SK-MEL-5 (cell line): ENCODE measurements at regions not wholly inside any gene's neighbourhood (a gene's known extent, or its start where the extent isn't known, plus 50 kb on each side); places are given as distances from the start of the nearest gene placed in this dataset.

Source experiments
- DNase-seq: peaks from one replicate; pipeline ENCODE4 v3.0.0-alpha.2; 2016; ENCODE audit warnings: low read depth, low spot score
- in situ Hi-C: cut with HindIII; loops from 2 replicates; pipeline ENCODE4 v1.10.0; 2016; ENCODE audit warnings: low sequenced_read_pairs, high pct_unique_total_duplicates, low pct_unique_long_range_greater_than_20kb

DNA sequence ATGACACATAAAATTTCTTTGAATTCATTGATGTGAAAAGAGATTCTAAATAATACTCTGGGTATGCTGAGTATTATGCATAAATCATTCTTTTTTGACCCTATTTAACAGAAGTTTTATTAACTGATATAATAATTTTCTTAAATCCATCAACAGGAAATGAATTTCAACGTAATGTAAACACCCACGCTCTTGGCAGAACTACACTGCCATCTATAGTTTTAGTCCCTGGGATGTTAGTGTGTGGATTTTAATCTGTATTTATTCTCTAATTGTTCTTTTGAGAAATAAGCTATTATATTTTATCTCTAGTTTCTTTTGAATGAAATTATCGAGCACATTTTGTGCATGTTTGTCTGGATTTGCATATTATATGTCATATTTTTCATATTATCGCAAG, 666.8 kb upstream of the NDST4 start:
- in situ Hi-C loops, result no loop called here
- no peak for DNase-seq

DNA sequence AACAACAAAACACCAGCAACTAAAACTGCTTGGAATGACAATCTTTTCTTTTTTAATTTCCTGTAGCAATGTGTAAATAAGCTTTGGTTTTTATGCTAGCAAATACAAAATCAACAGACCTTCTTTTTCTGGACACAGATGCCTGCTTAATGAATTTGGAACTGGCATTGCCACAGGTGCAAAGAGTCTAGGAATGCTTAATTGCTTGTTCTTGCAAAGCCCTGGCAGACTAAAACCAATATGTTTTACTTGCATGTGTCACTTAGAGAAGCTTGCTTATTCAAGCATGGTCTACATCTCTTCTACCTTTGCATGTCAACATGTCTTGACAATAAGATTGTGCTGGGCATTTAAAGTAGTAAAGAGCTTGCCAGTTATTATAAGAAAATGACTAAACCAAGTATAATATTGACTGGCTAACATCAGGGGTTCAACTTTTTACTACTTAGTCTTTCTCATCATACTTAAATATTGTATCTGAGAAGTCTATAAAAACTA, 656.7 kb upstream of the NDST4 start:
- DNase-seq, result no peak
- in situ Hi-C loops, result no loop called here

GRCh38 chr4:115769396-115769795, 656.0 kb upstream of the NDST4 start:
- in situ Hi-C loops, result no loop called here
- DNase-seq, result no peak

DNA sequence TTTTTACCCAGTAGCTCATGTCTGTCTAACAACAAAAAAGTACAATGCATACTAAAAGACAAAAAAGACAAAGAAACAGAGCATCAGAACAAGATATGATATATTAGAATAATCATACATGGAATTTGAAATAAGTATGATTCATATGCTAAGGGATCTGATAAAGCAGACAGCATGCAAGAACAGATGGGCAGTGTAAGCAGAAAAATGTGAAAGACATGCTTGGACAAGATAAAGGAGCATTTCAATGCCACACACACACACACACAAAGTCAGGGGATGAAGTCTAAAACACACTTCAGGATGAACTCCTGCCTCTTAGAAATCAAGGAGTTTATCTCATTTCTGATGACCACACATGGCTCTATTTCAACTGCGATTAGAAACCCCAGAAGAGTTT, 649.6 kb upstream of the NDST4 start:
- DNase-seq, result no peak
- in situ Hi-C loops, result no loop called here

DNA sequence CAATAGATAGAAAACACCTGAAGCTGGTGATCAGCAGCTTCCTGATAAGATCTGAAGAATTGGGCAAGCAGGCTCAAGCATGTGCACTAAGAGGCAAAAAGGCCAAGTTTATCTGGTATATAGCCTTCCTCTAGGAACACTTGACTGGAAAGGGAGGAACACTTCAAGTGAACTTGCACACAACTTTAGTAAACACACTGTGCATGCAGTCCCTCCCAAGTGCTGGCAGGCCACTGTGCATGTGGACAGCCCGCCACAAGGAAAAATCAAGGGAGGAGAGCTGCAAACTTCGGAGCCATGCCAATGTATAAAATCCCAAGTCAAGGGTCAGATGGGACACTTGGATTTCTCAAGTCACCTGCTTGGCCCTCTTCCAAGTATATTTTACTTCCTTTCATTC, 645.8 kb upstream of the NDST4 start:
- no peak for DNase-seq

DNA sequence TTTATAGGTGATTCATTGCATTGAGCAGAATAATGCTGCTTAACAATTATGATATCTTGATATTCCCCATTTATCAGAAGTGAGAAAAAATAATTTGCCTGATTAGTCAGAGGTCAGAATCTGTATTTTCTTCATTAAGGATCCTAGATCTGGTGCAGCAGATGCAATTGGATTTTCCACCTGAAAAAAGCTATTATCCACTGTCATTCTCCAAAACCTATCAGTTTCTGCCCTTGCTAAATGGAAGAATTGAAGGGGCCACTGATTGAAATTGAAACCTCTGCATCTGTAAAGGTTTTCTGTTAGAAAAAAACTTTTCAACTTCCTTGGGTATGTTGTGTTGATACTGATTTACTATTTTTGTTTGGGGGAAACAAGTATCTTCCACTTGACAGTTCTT, 636.0 kb upstream of the NDST4 start:
- DNase-seq, result no peak
- in situ Hi-C loops, result no loop called here

More for the DNA sequence above, 645.8 kb upstream of the NDST4 start:
- in situ Hi-C loops, result no loop called here

DNA sequence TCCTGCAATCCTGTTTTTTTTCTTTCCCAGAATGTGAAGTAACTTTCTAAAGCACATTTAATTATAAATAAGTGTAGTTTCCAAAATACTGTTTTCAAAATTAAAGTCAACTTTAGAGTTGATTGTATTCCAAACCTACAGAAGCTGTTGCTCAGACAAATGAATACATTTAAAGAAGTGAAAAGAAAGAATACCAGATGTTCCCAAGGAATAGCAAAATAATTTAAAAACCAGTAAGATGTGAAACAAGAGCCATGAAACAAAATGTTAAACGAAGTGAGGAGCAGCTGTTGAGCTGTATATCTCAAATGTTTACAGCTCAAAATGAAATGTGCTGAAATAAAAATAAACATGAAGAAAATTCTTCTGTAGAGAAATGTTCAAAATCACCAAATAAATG, 627.4 kb upstream of the NDST4 start:
- in situ Hi-C loops, result no loop called here
- no peak for DNase-seq

- no peak for DNase-seq
- in situ Hi-C loops, result no loop called here
These were observed 616.4 kb upstream of the NDST4 start for GRCh38 chr4:115729739-115730266.

GRCh38 chr4:115723621-115724020, 610.2 kb upstream of the NDST4 start:
- DNase-seq, result no peak
- in situ Hi-C loops, result no loop called here

GRCh38 chr4:115720611-115721010, 607.2 kb upstream of the NDST4 start:
- in situ Hi-C loops, result no loop called here
- no peak for DNase-seq

DNA sequence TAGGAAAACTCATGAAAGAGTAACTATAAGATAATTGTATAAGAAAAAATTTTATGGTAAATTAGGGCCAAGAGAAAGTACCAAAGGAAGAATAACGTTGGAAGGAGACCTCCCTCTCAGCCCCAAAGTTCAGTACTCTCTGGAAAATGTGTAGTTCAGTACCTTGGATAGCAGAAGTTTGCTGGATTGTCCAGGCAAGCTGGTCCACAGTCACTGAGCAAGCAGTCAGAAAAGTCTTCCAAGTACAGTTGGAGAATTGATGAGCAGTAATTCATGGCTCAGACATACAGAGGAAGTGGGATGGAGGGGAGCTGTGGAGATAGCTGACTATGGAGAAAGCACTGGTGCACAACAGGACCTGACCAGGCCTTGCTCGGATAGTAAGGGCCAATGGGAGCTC, 598.2 kb upstream of the NDST4 start:
- in situ Hi-C loops, result no loop called here
- DNase-seq, result no peak

- no peak for DNase-seq
- in situ Hi-C loops, result no loop called here
These were observed 575.5 kb upstream of the NDST4 start for GRCh38 chr4:115688961-115689360.

DNA sequence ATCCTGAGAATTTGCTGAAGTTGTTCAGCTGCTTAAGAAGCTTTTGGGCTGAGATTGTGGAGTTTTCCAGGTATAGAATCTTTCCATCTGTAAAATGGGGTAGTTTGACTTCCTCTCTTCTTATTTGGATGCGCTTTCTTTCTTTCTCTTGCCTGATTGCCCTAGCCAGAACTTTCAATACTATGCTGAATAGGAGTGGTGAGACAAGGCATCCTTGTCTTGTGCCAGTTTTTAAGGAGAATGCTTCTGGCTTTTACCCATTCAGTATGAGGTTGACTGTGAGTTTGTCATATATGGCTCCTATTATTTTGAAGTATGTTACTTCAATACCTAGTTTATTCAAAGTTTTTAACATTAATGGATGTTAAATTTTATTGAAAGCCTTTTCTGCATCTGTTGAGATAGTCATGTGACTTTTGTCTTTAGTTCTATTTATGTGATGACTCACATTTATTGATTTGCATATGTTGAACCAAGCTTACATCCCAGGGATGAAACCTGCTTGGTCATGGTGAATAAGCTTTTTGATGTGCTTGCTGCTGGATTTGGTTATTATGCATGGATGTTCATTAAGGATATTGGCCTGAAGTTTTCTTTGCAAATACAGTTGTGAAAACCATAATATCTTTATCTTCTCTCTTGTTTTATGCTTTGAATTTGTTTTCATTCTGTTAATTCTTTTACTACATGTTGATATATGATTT, 573.8 kb upstream of the NDST4 start:
- peak; percentile 6 for DNase-seq

DNA sequence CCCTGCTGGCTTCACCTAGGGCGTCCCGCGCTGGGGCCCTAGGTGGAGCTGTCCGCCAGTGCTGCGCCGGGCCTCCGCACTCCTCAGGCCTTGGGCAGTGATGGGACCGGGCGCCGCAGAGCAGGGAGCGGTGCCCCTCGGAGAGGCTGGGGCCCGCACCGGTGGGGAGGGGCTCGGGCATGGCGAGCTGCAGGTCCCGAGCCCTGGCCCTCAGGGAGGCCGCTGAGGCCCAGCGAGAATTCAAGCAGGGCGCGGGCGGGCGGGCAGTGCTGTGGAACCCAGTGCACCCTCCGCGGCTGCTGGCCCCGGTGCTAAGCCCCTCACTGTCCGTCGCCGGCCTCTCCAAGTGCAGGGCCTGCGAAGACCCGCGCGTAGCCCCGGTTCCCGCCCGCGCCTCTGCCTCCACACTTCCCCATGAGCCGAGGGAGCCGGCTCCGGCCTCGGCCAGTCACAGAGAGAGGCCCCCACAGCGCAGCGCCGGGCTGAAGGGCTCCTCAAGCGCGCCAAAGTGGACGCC, 565.1 kb upstream of the NDST4 start:
- in situ Hi-C loops, result no loop called here
- DNase-seq, result no peak

More for the DNA sequence above, 573.8 kb upstream of the NDST4 start:
- in situ Hi-C loops, result no loop called here

GRCh38 chr4:115675719-115676118, 562.3 kb upstream of the NDST4 start:
- no peak for DNase-seq
- in situ Hi-C loops, result no loop called here

GRCh38 chr4:115674485-115674884, 561.1 kb upstream of the NDST4 start:
- DNase-seq, result no peak

DNA sequence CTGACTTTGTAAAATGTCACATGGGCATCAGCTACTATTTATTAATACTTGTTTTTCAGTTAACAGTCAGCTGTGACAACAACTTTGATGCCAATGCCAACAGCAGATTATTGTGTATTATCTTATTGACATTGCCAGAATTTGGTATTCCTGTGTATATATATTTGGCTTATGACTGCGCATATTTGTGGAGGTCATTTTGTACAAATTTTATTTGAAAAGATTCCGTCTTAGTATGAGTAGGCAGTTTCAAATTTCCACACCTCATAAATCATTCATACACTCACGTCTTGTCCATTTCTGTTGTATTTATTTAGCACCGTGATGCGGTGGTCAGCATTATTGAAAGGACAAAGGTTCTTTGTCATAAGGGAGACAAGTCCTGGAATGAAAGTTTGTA, 558.2 kb upstream of the NDST4 start:
- DNase-seq, result no peak
- in situ Hi-C loops, result no loop called here

More at GRCh38 chr4:115674485-115674884, 561.1 kb upstream of the NDST4 start:
- in situ Hi-C loops, result no loop called here

DNA sequence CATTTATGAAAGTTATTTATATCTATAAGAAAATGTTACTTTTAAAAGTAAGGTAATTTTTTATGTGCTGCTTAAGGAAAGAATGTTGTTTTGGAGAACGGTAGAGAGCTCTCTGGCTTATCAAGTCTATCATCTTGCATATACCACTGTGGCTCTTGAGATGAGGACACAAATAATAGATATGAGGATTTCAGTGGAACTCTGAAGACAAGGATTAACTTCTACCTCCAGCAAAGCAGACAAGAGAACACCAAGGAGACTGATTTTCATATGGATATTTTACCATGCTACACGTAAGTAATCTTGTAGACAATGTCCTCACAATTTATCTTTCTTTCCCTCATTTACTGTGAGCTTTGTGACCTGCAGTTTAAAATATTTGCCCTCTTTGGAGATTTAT, 557.5 kb upstream of the NDST4 start:
- in situ Hi-C loops, result no loop called here
- DNase-seq, result no peak

DNA sequence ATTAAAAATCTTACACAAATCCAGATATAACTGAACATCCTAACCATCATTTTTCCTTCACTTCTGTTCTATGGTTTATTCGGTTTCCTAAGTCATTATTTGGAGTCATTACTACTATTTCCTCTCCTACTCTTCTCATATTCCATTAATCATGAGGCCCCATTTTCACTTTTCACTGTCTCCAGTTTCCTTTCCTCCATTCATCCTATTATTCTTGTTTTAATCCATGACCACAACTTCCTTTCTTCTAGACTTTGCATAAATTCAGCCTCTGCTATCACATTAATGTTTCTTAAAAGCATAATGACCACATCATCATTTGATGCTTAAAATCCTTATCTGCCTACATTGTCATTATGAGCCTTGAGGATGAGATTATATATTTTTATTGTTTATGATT, 555.0 kb upstream of the NDST4 start:
- no peak for DNase-seq
- in situ Hi-C loops, result no loop called here
